PC-3 (cell line): ENCODE measurements at regions not wholly inside any gene's neighbourhood (a gene's known extent, or its start where the extent isn't known, plus 50 kb on each side); places are given as distances from the start of the nearest gene placed in this dataset.

Source experiments
- ATAC-seq: fragments of 200-7000 bp; cut with Tn5 transposase; 2 replicates; pipeline ENCODE4 v1.9.1; 2020; ENCODE audit warnings: mild to moderate bottlenecking, moderate library complexity
- BruUV-seq: library from RNA; stranded (reverse); fragments of 400-500 nt; replicated peaks from 2 replicates; lab custom pipeline; 2021; lab: Mats Ljungman, UMichigan
- CTCF ChIA-PET: fragments of 300-600 bp; sonication (Branson Sonifier 250); formaldehyde crosslinking; loops from one replicate; lab custom pipeline; 2022; ENCODE audit warnings: antibody characterized with exemption; lab: Charles Lee
- POLR2A ChIA-PET: fragments of 300-600 bp; sonication (Branson Sonifier 250); formaldehyde crosslinking; loops from one replicate; lab custom pipeline; 2022; ENCODE audit warnings: antibody characterized with exemption; ENCODE audit not compliant: unreplicated experiment; lab: Charles Lee
- DNase-seq: peaks from one replicate; pipeline ENCODE4 v3.0.0-alpha.2; 2015
- H2AFZ ChIP-seq: fragments of 300-600 bp; sonication (generic); 2 replicates; pipeline ENCODE4 v1.6.0; 2016; ENCODE audit warnings: antibody characterized with exemption, low read length
- H3F3A ChIP-seq: fragments of 300-600 bp; sonication (generic); one replicate; pipeline ENCODE4 v1.6.0; 2017; ENCODE audit warnings: antibody characterized with exemption, low read length, control low read depth, mild to moderate bottlenecking; ENCODE audit not compliant: unreplicated experiment
- H3K27ac ChIP-seq: fragments of 300-600 bp; sonication (generic); 2 replicates; pipeline ENCODE4 v1.5.1; 2016; ENCODE audit warnings: mild to moderate bottlenecking, low read length
- H3K27me3 ChIP-seq: fragments of 300-600 bp; sonication (generic); 2 replicates; pipeline ENCODE4 v1.6.1; 2016; ENCODE audit warnings: low read length, mixed read lengths
- H3K36me3 ChIP-seq: fragments of 300-600 bp; sonication (generic); 2 replicates; pipeline ENCODE4 v1.6.1; 2016; ENCODE audit warnings: low read depth, mixed run types, low read length, mixed read lengths
- H3K4me1 ChIP-seq: fragments of 300-600 bp; sonication (generic); 2 replicates; pipeline ENCODE4 v1.5.1; 2016; ENCODE audit warnings: low read length; ENCODE audit not compliant: insufficient read depth
- H3K4me2 ChIP-seq: fragments of 300-600 bp; sonication (generic); 2 replicates; pipeline ENCODE4 v1.6.0; 2016; ENCODE audit warnings: low read length
- H3K4me3 ChIP-seq: fragments of 300-600 bp; sonication (generic); 2 replicates; pipeline ENCODE4 v1.5.1; 2016; ENCODE audit warnings: mild to moderate bottlenecking, low read length, mixed read lengths
- H3K79me2 ChIP-seq: fragments of 300-600 bp; sonication (generic); 2 replicates; pipeline ENCODE4 v1.6.1; 2017; ENCODE audit warnings: low read length, mixed read lengths
- H3K9ac ChIP-seq: fragments of 300-600 bp; sonication (generic); 2 replicates; pipeline ENCODE4 v1.6.0; 2016; ENCODE audit warnings: mild to moderate bottlenecking, low read length
- H3K9me2 ChIP-seq: fragments of 300-600 bp; sonication (generic); replicated peaks from 2 replicates; pipeline ENCODE4 v1.6.1; 2016; ENCODE audit warnings: mixed run types, low read length, mixed read lengths
- H3K9me3 ChIP-seq: fragments of 300-600 bp; sonication (generic); 2 replicates; pipeline ENCODE4 v1.6.1; 2016; ENCODE audit warnings: low read length, mixed read lengths
- H4K20me1 ChIP-seq: fragments of 300-600 bp; sonication (generic); 2 replicates; pipeline ENCODE4 v1.6.1; 2016; ENCODE audit warnings: low read length, mixed read lengths
- CTCF ChIP-seq: fragments of 300-600 bp; sonication (generic); conservative IDR thresholded peaks from 2 replicates; pipeline ENCODE4 v1.5.1; 2017; ENCODE audit warnings: antibody characterized with exemption, low read depth, mild to moderate bottlenecking, low read length
- EZH2 ChIP-seq: fragments of 300-600 bp; sonication (generic); IDR thresholded peaks from one replicate; pipeline ENCODE4 v1.6.1; 2017; ENCODE audit warnings: antibody characterized with exemption, mild to moderate bottlenecking, low read length; ENCODE audit not compliant: unreplicated experiment
- EZH2phosphoT487 ChIP-seq: fragments of 300-600 bp; sonication (generic); IDR thresholded peaks from 2 replicates; pipeline ENCODE4 v1.6.1; 2018; ENCODE audit warnings: mild to moderate bottlenecking, antibody characterized with exemption, low read length, borderline replicate concordance
- intact Hi-C: fragments of 100-400 bp; cut with micrococcal nuclease; formaldehyde crosslinking; loops from 2 replicates; pipeline ENCODE4 v1.9.0; 2023

GRCh38 chr3:144098691-144099090 lies 127.1 kb downstream of the DIPK2A start:
- Histone ChIP-seq H3K9me2 (no peaks in the 10 kb centered on the region), H3K27me3 (no peaks in the 10 kb centered on the region), H3K4me2 (no peak overlapping the region), H3K36me3 (no peaks in the 10 kb centered on the region), H3F3A (no peaks in the 10 kb centered on the region), H3K27ac (no peak overlapping the region), H2AFZ (no peak overlapping the region), H3K9me3 (no peaks in the 10 kb centered on the region), H3K4me1 (peaks cover 12% of the 10 kb centered on the region), H3K9ac (no peak overlapping the region), H3K4me3 (no peak overlapping the region), H3K79me2 (no peaks in the 10 kb centered on the region), H4K20me1 (no peaks in the 10 kb centered on the region)
- TF ChIP-seq CTCF (no peak), EZH2phosphoT487 (no peak), EZH2 (no peak)
- CTCF ChIA-PET = no interaction called here
- POLR2A ChIA-PET = no interaction called here
- intact Hi-C loops = no loop called here
- BruUV-seq = no TSS peak
- DNase-seq = no peak
- no peak for ATAC-seq

- Histone ChIP-seq H3K27me3 (no peaks in the 10 kb centered on the region), H3K9me3 (no peaks in the 10 kb centered on the region), H3K36me3 (no peaks in the 10 kb centered on the region), H4K20me1 (no peaks in the 10 kb centered on the region), H3F3A (no peaks in the 10 kb centered on the region), H3K4me2 (no peak overlapping the region), H3K9ac (no peak overlapping the region), H3K4me1 (no peaks in the 10 kb centered on the region), H3K79me2 (no peaks in the 10 kb centered on the region), H2AFZ (no peak overlapping the region), H3K27ac (no peak overlapping the region), H3K4me3 (no peak overlapping the region), H3K9me2 (no peaks in the 10 kb centered on the region)
- no TSS peak for BruUV-seq
- TF ChIP-seq EZH2 = no peak
- no peak for TF ChIP-seq EZH2phosphoT487
- TF ChIP-seq CTCF = no peak
- ChIA-PET POLR2A (no interaction called here), CTCF (no interaction called here)
- ATAC-seq = no peak
- intact Hi-C loops = no loop called here
- DNase-seq = no peak
Measured at GRCh38 chr3:144102421-144102820, 130.8 kb downstream of the DIPK2A start.

- Histone ChIP-seq H3K4me1 (no peaks in the 10 kb centered on the region), H3K4me2 (no peak overlapping the region), H3K79me2 (no peaks in the 10 kb centered on the region), H3K9me2 (no peaks in the 10 kb centered on the region), H3K36me3 (no peaks in the 10 kb centered on the region), H3K27me3 (no peaks in the 10 kb centered on the region), H2AFZ (no peak overlapping the region), H4K20me1 (no peaks in the 10 kb centered on the region), H3K9me3 (no peaks in the 10 kb centered on the region), H3K9ac (no peak overlapping the region), H3K27ac (no peak overlapping the region), H3K4me3 (no peak overlapping the region), H3F3A (no peaks in the 10 kb centered on the region)
- ATAC-seq (no peak), DNase-seq (no peak)
- POLR2A ChIA-PET = no interaction called here
- intact Hi-C loops = no loop called here
- CTCF ChIA-PET = no interaction called here
- no peak for TF ChIP-seq EZH2phosphoT487
- TF ChIP-seq EZH2 = no peak
- TF ChIP-seq CTCF = no peak
- BruUV-seq = no TSS peak
Measured at GRCh38 chr3:144104186-144104585, 132.6 kb downstream of the DIPK2A start.
